ENCODE measurements at regions not wholly inside any gene's neighbourhood (a gene's known extent, or its start where the extent isn't known, plus 50 kb on each side); places are given as distances from the start of the nearest gene placed in this dataset.

GRCh38 chr4:163939597-163939996, 445.1 kb downstream of the TMA16 start:
- Histone ChIP-seq H3K36me3 (no peaks in the 10 kb centered on the region), H3K4me3 (no peak overlapping the region), H3K27me3 (no peaks in the 10 kb centered on the region), H3K9me3 (peaks cover 3% of the 10 kb centered on the region), H3K4me1 (no peaks in the 10 kb centered on the region), H3K27ac (no peak overlapping the region)
- ATAC-seq (no peak), DNase-seq (no peak)
- TF ChIP-seq CTCF (IDR thresholded peaks at IDR 0.05), result no peak
- intact Hi-C loops (cut with DNase I), result no loop called here

GRCh38 chr4:163941221-163941905, 446.9 kb downstream of the TMA16 start:
- Histone ChIP-seq H3K27ac (no peak overlapping the region), H3K9me3 (peaks cover 3% of the 10 kb centered on the region), H3K27me3 (no peaks in the 10 kb centered on the region), H3K4me3 (no peak overlapping the region), H3K36me3 (no peaks in the 10 kb centered on the region), H3K4me1 (no peaks in the 10 kb centered on the region)
- DNase-seq, result no peak
- no peak for TF ChIP-seq CTCF (IDR thresholded peaks at IDR 0.05)
- intact Hi-C loops (cut with DNase I), result no loop called here
- no peak for ATAC-seq

DNA sequence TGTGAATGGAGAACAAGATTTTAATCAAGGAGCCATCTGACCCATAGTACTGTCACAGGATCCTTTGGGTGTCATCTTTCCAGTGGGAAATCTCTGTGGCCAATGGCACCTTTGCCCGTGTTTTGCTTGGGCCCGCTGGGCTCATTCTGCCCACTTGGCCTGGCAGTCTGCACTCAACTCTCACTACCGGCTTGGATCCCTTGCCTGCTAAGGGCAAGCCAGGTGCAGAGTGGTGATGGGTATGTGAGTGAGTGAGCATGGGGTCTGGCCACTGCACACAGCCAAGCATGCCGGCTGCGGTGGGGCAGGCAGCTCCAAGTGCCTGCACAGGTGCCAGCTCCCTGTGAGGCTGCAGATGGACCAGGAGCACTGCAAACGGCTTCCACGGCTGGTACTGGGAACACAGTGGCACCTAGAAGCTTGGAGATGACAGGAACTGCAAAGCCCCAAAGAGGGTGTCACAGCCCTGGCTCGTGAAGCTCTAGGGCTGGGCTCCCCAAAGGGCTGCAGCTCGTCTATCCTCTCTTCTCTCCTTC, 454.5 kb downstream of the TMA16 start:
- intact Hi-C loops (cut with DNase I), result no loop called here
- ATAC-seq, result peak; percentile 14
- no peak for TF ChIP-seq CTCF (IDR thresholded peaks at IDR 0.05)
- H3K36me3 ChIP-seq, result no peaks in the 10 kb centered on the region
- H3K27me3 ChIP-seq, result no peaks in the 10 kb centered on the region
- no peak overlapping the region for H3K4me3 ChIP-seq
- no peak for DNase-seq
- no peak overlapping the region for H3K27ac ChIP-seq
- no peaks in the 10 kb centered on the region for H3K9me3 ChIP-seq
- H3K4me1 ChIP-seq, result no peaks in the 10 kb centered on the region

DNA sequence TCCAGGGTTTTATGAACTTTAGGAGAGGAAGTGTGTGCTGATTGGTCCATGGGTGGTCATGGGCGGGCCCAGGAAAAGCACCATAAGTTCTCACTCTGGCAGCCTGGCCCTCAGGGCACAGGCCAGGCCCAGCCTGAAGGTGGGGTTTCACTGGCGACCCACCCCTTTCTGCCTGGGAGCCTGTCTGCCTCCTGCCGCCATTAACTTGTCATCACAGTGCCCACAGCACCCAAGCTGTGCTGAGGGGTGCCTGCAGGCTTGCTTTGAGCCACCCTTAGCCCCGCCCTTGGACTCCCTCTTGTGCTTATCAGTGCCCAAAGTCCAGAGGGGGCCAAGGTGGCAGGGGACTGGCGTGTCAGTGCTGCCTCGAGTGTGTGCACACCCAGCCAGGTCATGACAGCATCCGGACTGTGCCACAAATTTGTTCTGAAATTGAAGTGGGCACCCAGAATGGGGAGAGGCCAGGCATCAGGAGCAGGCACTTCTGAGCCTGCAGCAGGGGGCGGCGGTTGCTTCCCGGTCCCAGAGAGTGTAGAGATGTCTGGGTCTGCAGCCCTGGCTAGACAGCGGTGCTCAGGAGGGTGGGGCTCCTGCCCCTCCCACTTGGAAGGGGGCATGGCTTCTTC, 455.6 kb downstream of the TMA16 start:
- ATAC-seq, result peak; percentile 28
- H3K27ac ChIP-seq, result no peak overlapping the region
- no peaks in the 10 kb centered on the region for H3K27me3 ChIP-seq
- peak; percentile 46 for DNase-seq
- no peaks in the 10 kb centered on the region for H3K9me3 ChIP-seq
- H3K36me3 ChIP-seq, result no peaks in the 10 kb centered on the region
- no peak for TF ChIP-seq CTCF (IDR thresholded peaks at IDR 0.05)
- H3K4me3 ChIP-seq, result no peak overlapping the region
- H3K4me1 ChIP-seq, result no peaks in the 10 kb centered on the region
- intact Hi-C loops (cut with DNase I), result no loop called here

DNA sequence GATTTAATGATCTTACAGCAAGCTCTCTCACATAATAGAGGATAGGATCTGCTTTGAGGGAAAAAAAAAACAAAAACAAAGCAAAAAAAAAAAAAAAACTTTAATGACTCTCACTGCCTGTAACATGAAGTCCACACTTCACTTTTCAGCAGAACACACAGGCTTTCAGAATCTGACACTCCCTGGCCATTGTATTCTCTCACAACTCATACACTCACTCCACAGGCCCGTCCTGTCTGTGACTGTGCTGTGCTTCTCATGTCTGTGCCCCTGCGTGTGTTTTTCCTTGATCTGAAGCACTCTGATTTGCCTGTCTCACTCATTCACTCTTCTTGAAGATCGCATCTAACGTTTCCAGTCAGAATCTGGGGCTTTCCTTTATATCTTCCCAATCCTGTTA, 460.8 kb downstream of the TMA16 start:
- Histone ChIP-seq H3K27ac (no peak overlapping the region), H3K36me3 (no peaks in the 10 kb centered on the region), H3K27me3 (no peaks in the 10 kb centered on the region), H3K4me3 (no peak overlapping the region), H3K9me3 (no peaks in the 10 kb centered on the region), H3K4me1 (no peaks in the 10 kb centered on the region)
- ATAC-seq (no peak), DNase-seq (no peak)
- no peak for TF ChIP-seq CTCF (IDR thresholded peaks at IDR 0.05)
- intact Hi-C loops (cut with DNase I), result no loop called here

All from upper lobe of right lung (tissue), 1 donor.